H1 (cell line): ENCODE measurements at regions not wholly inside any gene's neighbourhood (a gene's known extent, or its start where the extent isn't known, plus 50 kb on each side); places are given as distances from the start of the nearest gene placed in this dataset.

Source experiments
- CTCF ChIA-PET: fragments of 300-600 bp; sonication (Branson Sonifier 250); formaldehyde crosslinking; loops from one replicate; lab custom pipeline; 2021; ENCODE audit not compliant: partially characterized antibody; lab: Charles Lee
- POLR2A ChIA-PET: fragments of 300-600 bp; sonication (Branson Sonifier 250); formaldehyde crosslinking; loops from one replicate; lab custom pipeline; 2021; ENCODE audit warnings: inconsistent platforms; ENCODE audit not compliant: partially characterized antibody; lab: Charles Lee
- DNase-seq, 2 experiments: peaks; one replicate each; pipeline versions ENCODE4 v3.0.0 to v3.0.0-alpha.2; 2010 to 2022; ENCODE audit warnings: low spot score in 2 of 2, low read depth in 1 of 2, mixed read lengths in 1 of 2
- FAIRE-seq: peaks from 2 replicates; lab custom pipeline; 2011; peaks lifted over from hg19 to GRCh38; lab: Jason Lieb, UNC
- H2AFZ ChIP-seq: 2 replicates; pipeline ENCODE4 v1.8.1; 2012; ENCODE audit warnings: low read length, inconsistent platforms
- H2AK5ac ChIP-seq: 2 replicates; pipeline ENCODE4 v1.6.1; 2013; ENCODE audit warnings: low read depth, low read length
- H2BK120ac ChIP-seq: replicated peaks from 2 replicates; pipeline ENCODE3; 2013; ENCODE audit warnings: low read depth, low read length, inconsistent platforms
- H2BK12ac ChIP-seq: 2 replicates; pipeline ENCODE4 v1.6.1; 2013; ENCODE audit warnings: low read depth, low read length
- H2BK15ac ChIP-seq: 2 replicates; pipeline ENCODE4 v1.6.1; 2013; ENCODE audit warnings: low read length
- H2BK20ac ChIP-seq: 2 replicates; pipeline ENCODE4 v1.6.1; 2013; ENCODE audit warnings: low read length
- H2BK5ac ChIP-seq: 2 replicates; pipeline ENCODE4 v1.6.1; 2013; ENCODE audit warnings: low read depth, low read length
- H3K14ac ChIP-seq: 2 replicates; pipeline ENCODE4 v1.6.1; 2013; ENCODE audit warnings: inconsistent platforms; ENCODE audit not compliant: insufficient read length
- H3K18ac ChIP-seq: 2 replicates; pipeline ENCODE4 v1.6.1; 2013; ENCODE audit warnings: low read length; ENCODE audit errors: extremely low read depth
- H3K23ac ChIP-seq: 2 replicates; pipeline ENCODE4 v1.6.1; 2013; ENCODE audit warnings: inconsistent platforms; ENCODE audit not compliant: insufficient read length
- H3K23me2 ChIP-seq: 2 replicates; pipeline ENCODE4 v1.6.1; 2013; ENCODE audit warnings: low read depth, low read length
- H3K27ac ChIP-seq: 2 replicates; pipeline ENCODE4 v1.6.1; 2011; ENCODE audit warnings: low read depth, low read length, inconsistent platforms
- H3K27me3 ChIP-seq, 4 experiments: replicated peaks in 1 of 4; 1 replicate in 1 of 4; 2 replicates in 3 of 4; pipeline versions ENCODE4 v1.6.1 to v1.8.1; 2011 to 2013; ENCODE audit warnings: low read length in 3 of 4, mild to moderate bottlenecking in 3 of 4, inconsistent platforms in 2 of 4, mixed read lengths in 2 of 4, moderate library complexity in 1 of 4; ENCODE audit not compliant: control insufficient read depth in 3 of 4, insufficient read depth in 3 of 4; ENCODE audit errors: extremely low read depth in 1 of 4
- H3K36me3 ChIP-seq, 4 experiments: 2 replicates each; pipeline versions ENCODE4 v1.6.1 to v1.8.1; 2011 to 2013; ENCODE audit warnings: mild to moderate bottlenecking in 4 of 4, low read length in 3 of 4, moderate library complexity in 2 of 4, control low read depth in 1 of 4, inconsistent platforms in 1 of 4; ENCODE audit not compliant: insufficient read depth in 4 of 4, control insufficient read depth in 2 of 4
- H3K4ac ChIP-seq: replicated peaks from 2 replicates; pipeline ENCODE3; 2013; ENCODE audit warnings: low read length, low read depth, mixed read lengths, inconsistent platforms; ENCODE audit not compliant: insufficient read length
- H3K4me1 ChIP-seq, 4 experiments: replicated peaks in 1 of 4; 1 replicate in 1 of 4; 2 replicates in 3 of 4; pipeline versions ENCODE4 v1.6.1 to v1.8.1; 2011 to 2013; ENCODE audit warnings: low read length in 3 of 4, inconsistent platforms in 2 of 4, mixed read lengths in 1 of 4; ENCODE audit not compliant: insufficient read depth in 4 of 4, control insufficient read depth in 3 of 4
- H3K4me2 ChIP-seq, 2 experiments: 2 replicates each; pipeline versions ENCODE4 v1.6.1 to v1.8.1; 2011 to 2013; ENCODE audit warnings: low read depth in 2 of 2, low read length in 2 of 2, control low read depth in 1 of 2, inconsistent platforms in 1 of 2, mild to moderate bottlenecking in 1 of 2; ENCODE audit not compliant: insufficient read depth in 1 of 2
- H3K4me3 ChIP-seq, 4 experiments: fragments of 200-600, 300-600 bp in 1 of 4; sonication (generic), shearing (Covaris generic), sonication (Bioruptor Twin) in 1 of 4; 2 replicates each; pipeline versions ENCODE4 v1.5.1 to v1.8.1; 2011 to 2016; ENCODE audit warnings: low read length in 4 of 4, low read depth in 3 of 4, control low read depth in 2 of 4, inconsistent platforms in 2 of 4, mild to moderate bottlenecking in 2 of 4, mixed read lengths in 1 of 4, moderate library complexity in 1 of 4; ENCODE audit not compliant: insufficient read depth in 2 of 4; ENCODE audit errors: extremely low read depth in 1 of 4
- H3K56ac ChIP-seq: replicated peaks from 2 replicates; pipeline ENCODE3; 2013; ENCODE audit warnings: low read depth, mild to moderate bottlenecking, mixed read lengths, low read length, inconsistent platforms; ENCODE audit not compliant: insufficient read length
- H3K79me1 ChIP-seq: 2 replicates; pipeline ENCODE4 v1.6.1; 2013; ENCODE audit warnings: low read depth, low read length, control low read depth
- H3K79me2 ChIP-seq, 2 experiments: 2 replicates each; pipeline versions ENCODE4 v1.6.1 to v1.8.1; 2012 to 2013; ENCODE audit warnings: low read length in 2 of 2, mild to moderate bottlenecking in 2 of 2, inconsistent platforms in 1 of 2; ENCODE audit not compliant: insufficient read depth in 2 of 2, control insufficient read depth in 1 of 2
- H3K9ac ChIP-seq, 4 experiments: replicated peaks in 1 of 4; 1 replicate in 1 of 4; 2 replicates in 3 of 4; pipeline versions ENCODE4 v1.6.1 to v1.8.1; 2011 to 2013; ENCODE audit warnings: low read depth in 3 of 4, low read length in 3 of 4, control low read depth in 2 of 4, mild to moderate bottlenecking in 2 of 4, moderate library complexity in 2 of 4, inconsistent platforms in 1 of 4; ENCODE audit errors: extremely low read depth in 1 of 4
- H3K9me3 ChIP-seq, 2 experiments: 2 replicates each; pipeline versions ENCODE4 v1.6.1 to v1.8.1; 2012 to 2013; ENCODE audit warnings: mild to moderate bottlenecking in 2 of 2, moderate library complexity in 2 of 2, control low read depth in 1 of 2, inconsistent platforms in 1 of 2, low read depth in 1 of 2, low read length in 1 of 2, mixed read lengths in 1 of 2; ENCODE audit not compliant: insufficient read depth in 2 of 2
- H4K20me1 ChIP-seq, 2 experiments: replicated peaks in 1 of 2; 2 replicates each; pipeline versions ENCODE3 to v1.8.1; 2011 to 2013; ENCODE audit warnings: inconsistent platforms in 2 of 2, low read length in 2 of 2, mild to moderate bottlenecking in 1 of 2; ENCODE audit not compliant: insufficient read depth in 2 of 2, control insufficient read depth in 1 of 2
- H4K5ac ChIP-seq: 2 replicates; pipeline ENCODE4 v1.6.1; 2013; ENCODE audit warnings: low read length, low read depth, mixed read lengths, inconsistent platforms; ENCODE audit not compliant: insufficient read length
- H4K8ac ChIP-seq: 2 replicates; pipeline ENCODE4 v1.8.0; 2013; ENCODE audit warnings: mild to moderate bottlenecking, moderate library complexity, low read length, inconsistent platforms; ENCODE audit not compliant: insufficient read depth; ENCODE audit errors: extremely low read depth
- H4K91ac ChIP-seq: replicated peaks from 2 replicates; pipeline ENCODE3; 2013; ENCODE audit warnings: low read length, mixed read lengths, inconsistent platforms; ENCODE audit not compliant: insufficient read length
- ATF2 ChIP-seq: IDR thresholded peaks from 2 replicates; pipeline ENCODE4 v1.6.1; 2012; ENCODE audit warnings: low read length, inconsistent platforms
- BACH1 ChIP-seq: IDR thresholded peaks from 2 replicates; pipeline ENCODE4 v1.6.1; 2012; ENCODE audit warnings: low read length, improper control_type of control experiment
- CREB1 ChIP-seq: IDR thresholded peaks from 2 replicates; pipeline ENCODE4 v1.6.1; 2012; ENCODE audit warnings: inconsistent platforms
- CTBP2 ChIP-seq: IDR thresholded peaks from 2 replicates; pipeline ENCODE4 v1.7.0; 2011; ENCODE audit warnings: borderline replicate concordance, mild to moderate bottlenecking, moderate library complexity, mixed read lengths, low read length; ENCODE audit not compliant: insufficient read depth, insufficient read length
- EZH2 ChIP-seq: fragments of 200-600 bp; sonication (generic); IDR thresholded peaks from 2 replicates; pipeline ENCODE4 v1.7.1; 2012; ENCODE audit warnings: low read depth, mild to moderate bottlenecking, moderate library complexity, low read length, inconsistent platforms; ENCODE audit not compliant: severe bottlenecking
- HDAC2 ChIP-seq, 2 experiments: fragments of 300-600 bp in 1 of 2; sonication (generic) in 1 of 2; IDR thresholded peaks; 2 replicates each; pipeline ENCODE4 v1.6.1; 2011 to 2012; ENCODE audit warnings: low read depth in 2 of 2, low read length in 2 of 2, mild to moderate bottlenecking in 2 of 2, moderate library complexity in 2 of 2, borderline replicate concordance in 1 of 2, inconsistent platforms in 1 of 2
- MAFK ChIP-seq: IDR thresholded peaks from 2 replicates; pipeline ENCODE4 v1.6.1; 2012; ENCODE audit warnings: low read depth, mild to moderate bottlenecking, improper control_type of control experiment, low read length
- POLR2AphosphoS5 ChIP-seq: IDR thresholded peaks from 2 replicates; pipeline ENCODE4 v1.6.1; 2011; ENCODE audit warnings: low read depth, low read length
- RBBP5 ChIP-seq: IDR thresholded peaks from 2 replicates; pipeline ENCODE4 v1.7.1; 2012; ENCODE audit warnings: low read depth, mild to moderate bottlenecking, inconsistent platforms, low read length, moderate library complexity, borderline replicate concordance
- SP4 ChIP-seq: IDR thresholded peaks from 2 replicates; pipeline ENCODE4 v1.6.1; 2012; ENCODE audit warnings: low read length, inconsistent platforms
- WGBS, 2 experiments: shearing (Covaris generic) in 1 of 2; methylation state at CpG; one replicate each; pipeline versions ENCODE4 v1.1.6 to v1.1.7; 2013 to 2015; ENCODE audit warnings: low lambda C conversion rate in 2 of 2, mixed read lengths in 2 of 2, inconsistent platforms in 1 of 2, low coverage in 1 of 2, missing lambda C conversion rate in 1 of 2; ENCODE audit not compliant: insufficient replicate concordance in 2 of 2, insufficient coverage in 1 of 2, insufficient read length in 1 of 2; ENCODE audit errors: extremely low coverage in 1 of 2, missing lambda C conversion rate in 1 of 2; 5-methylcytosine and 5-hydroxymethylcytosine counted together

- Histone ChIP-seq H3K4me3 (no peak overlapping the region), H3K27me3 (no peaks in the 10 kb centered on the region; a peak in 1 of 7 replicates), H3K23me2 (peaks cover 12% of the 10 kb centered on the region; the same call in 1 of the 2 replicates), H2BK120ac (no peak overlapping the region), H3K9ac (no peak overlapping the region), H2BK20ac (no peak overlapping the region), H4K8ac (no peak overlapping the region), H2BK5ac (no peak overlapping the region), H3K23ac (no peak overlapping the region), H2BK12ac (no peak overlapping the region), H4K5ac (no peak overlapping the region), H3K36me3 (no peaks in the 10 kb centered on the region), H3K79me2 (no peaks in the 10 kb centered on the region), H3K4ac (no peak overlapping the region), H2AK5ac (no peak overlapping the region), H2BK15ac (no peak overlapping the region), H3K14ac (no peak overlapping the region), H3K4me2 (no peak overlapping the region), H3K9me3 (no peaks in the 10 kb centered on the region), H3K27ac (no peak overlapping the region), H3K79me1 (no peaks in the 10 kb centered on the region), H3K18ac (no peak overlapping the region), H3K56ac (no peak overlapping the region), H4K91ac (no peak overlapping the region), H2AFZ (no peak overlapping the region), H4K20me1 (no peaks in the 10 kb centered on the region), H3K4me1 (peaks cover 0 to 3% (median 0%) of the 10 kb centered on the region in 4 experiments; a peak in 1 of 7 replicates)
- FAIRE-seq = no peak
- ChIA-PET CTCF (interaction anchor here (1.9 to 2.1 kb wide), 2 partner anchors 9 to 13 kb away, joined by 4 to 5 read pairs; no protein-coding TSS in a partner anchor), POLR2A (no interaction called here)
- 85% methylated on average over 21 of the region's 22 CpGs; no CpG with 5 or more reads in 1 of the 2 experiments for WGBS, 2 experiments
- DNase-seq = peak in 1 of 2 experiments; percentile 41
- TF ChIP-seq MAFK = no peak
- no peak for TF ChIP-seq BACH1
- TF ChIP-seq SP4 = no peak
- TF ChIP-seq HDAC2 (IDR thresholded peaks at IDR 0.05; ENCODE audit: borderline replicate concordance in 1 of 2, low read depth in 2 of 2, low read length in 2 of 2) = no peak
- no peak for TF ChIP-seq CTBP2
- TF ChIP-seq POLR2AphosphoS5 = no peak
- no peak for TF ChIP-seq CREB1
- no peak for TF ChIP-seq ATF2
- TF ChIP-seq EZH2 = no peak
- no peak for TF ChIP-seq RBBP5
These were observed 318.6 kb upstream of the DIO3 start for GRCh38 chr14:101242442-101243385.
